GM12872 (cell line): ENCODE measurements at regions not wholly inside any gene's neighbourhood (a gene's known extent, or its start where the extent isn't known, plus 50 kb on each side); places are given as distances from the start of the nearest gene placed in this dataset.

Experiments
- CTCF ChIP-seq: IDR thresholded peaks from 3 replicates; pipeline ENCODE4 v1.5.1; 2011; ENCODE audit warnings: low read depth, mild to moderate bottlenecking, low read length, moderate library complexity; ENCODE audit not compliant: insufficient read depth

- no peak for TF ChIP-seq CTCF
Measured at GRCh38 chr7:90081621-90082020, 72.6 kb upstream of the STEAP1 start.

- TF ChIP-seq CTCF: no peak
Measured at GRCh38 chr7:90092506-90092905, 61.8 kb upstream of the STEAP1 start.

GRCh38 chr7:90094030-90094429, 60.2 kb upstream of the STEAP1 start:
- TF ChIP-seq CTCF: no peak
